Panc1 (cell line): ENCODE measurements at regions not wholly inside any gene's neighbourhood (a gene's known extent, or its start where the extent isn't known, plus 50 kb on each side); places are given as distances from the start of the nearest gene placed in this dataset.

Experiments used
- POLR2AphosphoS5 ChIP-seq: IDR thresholded peaks from 2 replicates; pipeline ENCODE4 v1.6.1; 2012; ENCODE audit warnings: mild to moderate bottlenecking, low read depth, low read length, moderate library complexity
- SIN3A ChIP-seq: IDR thresholded peaks from 2 replicates; pipeline ENCODE4 v1.6.1; 2012; ENCODE audit warnings: low read depth, mild to moderate bottlenecking, low read length, moderate library complexity, borderline replicate concordance; ENCODE audit not compliant: insufficient read depth
- TCF7L2 ChIP-seq: IDR thresholded peaks from 2 replicates; pipeline ENCODE4 v1.6.1; 2011; ENCODE audit warnings: mild to moderate bottlenecking, low read depth, low read length, inconsistent platforms
- TF ChIP-seq, protein P1 (sequence below): fragments of 450-650 bp; IDR thresholded peaks from 2 replicates; pipeline ENCODE4 v1.5.1; 2017; ENCODE audit warnings: mild to moderate bottlenecking
- TF ChIP-seq, protein P2 (sequence below), 2 experiments: IDR thresholded peaks; 2 replicates each; pipeline ENCODE4 v1.6.1; 2011 to 2012; ENCODE audit warnings: low read depth in 2 of 2, control low read depth in 1 of 2, low read length in 1 of 2, mild to moderate bottlenecking in 1 of 2, moderate library complexity in 1 of 2; ENCODE audit not compliant: insufficient read depth in 1 of 2

DNA sequence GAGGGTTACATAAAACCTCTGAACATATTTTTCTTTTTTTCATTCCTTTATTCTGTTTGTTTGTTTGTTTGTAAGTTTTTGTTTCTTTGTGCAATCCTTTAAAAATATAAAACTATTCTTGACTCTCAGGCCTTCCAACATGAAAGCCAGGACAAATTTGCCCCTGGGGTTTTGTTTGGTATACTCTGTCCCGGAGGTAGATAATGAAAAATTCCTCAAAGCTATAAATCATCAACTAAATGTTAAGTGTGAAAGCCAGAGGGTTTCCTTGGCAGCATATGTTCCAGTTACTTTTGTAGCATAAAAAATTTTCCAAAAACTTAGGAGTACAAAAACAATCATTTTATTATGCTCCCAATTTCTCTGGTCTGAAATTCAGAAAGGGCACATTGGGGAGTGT, 1084.3 kb upstream of the GJE1 start:
- TF ChIP-seq, protein P1, sequence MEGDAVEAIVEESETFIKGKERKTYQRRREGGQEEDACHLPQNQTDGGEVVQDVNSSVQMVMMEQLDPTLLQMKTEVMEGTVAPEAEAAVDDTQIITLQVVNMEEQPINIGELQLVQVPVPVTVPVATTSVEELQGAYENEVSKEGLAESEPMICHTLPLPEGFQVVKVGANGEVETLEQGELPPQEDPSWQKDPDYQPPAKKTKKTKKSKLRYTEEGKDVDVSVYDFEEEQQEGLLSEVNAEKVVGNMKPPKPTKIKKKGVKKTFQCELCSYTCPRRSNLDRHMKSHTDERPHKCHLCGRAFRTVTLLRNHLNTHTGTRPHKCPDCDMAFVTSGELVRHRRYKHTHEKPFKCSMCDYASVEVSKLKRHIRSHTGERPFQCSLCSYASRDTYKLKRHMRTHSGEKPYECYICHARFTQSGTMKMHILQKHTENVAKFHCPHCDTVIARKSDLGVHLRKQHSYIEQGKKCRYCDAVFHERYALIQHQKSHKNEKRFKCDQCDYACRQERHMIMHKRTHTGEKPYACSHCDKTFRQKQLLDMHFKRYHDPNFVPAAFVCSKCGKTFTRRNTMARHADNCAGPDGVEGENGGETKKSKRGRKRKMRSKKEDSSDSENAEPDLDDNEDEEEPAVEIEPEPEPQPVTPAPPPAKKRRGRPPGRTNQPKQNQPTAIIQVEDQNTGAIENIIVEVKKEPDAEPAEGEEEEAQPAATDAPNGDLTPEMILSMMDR, result no peak
- no peak for TF ChIP-seq POLR2AphosphoS5
- TF ChIP-seq, protein P2, sequence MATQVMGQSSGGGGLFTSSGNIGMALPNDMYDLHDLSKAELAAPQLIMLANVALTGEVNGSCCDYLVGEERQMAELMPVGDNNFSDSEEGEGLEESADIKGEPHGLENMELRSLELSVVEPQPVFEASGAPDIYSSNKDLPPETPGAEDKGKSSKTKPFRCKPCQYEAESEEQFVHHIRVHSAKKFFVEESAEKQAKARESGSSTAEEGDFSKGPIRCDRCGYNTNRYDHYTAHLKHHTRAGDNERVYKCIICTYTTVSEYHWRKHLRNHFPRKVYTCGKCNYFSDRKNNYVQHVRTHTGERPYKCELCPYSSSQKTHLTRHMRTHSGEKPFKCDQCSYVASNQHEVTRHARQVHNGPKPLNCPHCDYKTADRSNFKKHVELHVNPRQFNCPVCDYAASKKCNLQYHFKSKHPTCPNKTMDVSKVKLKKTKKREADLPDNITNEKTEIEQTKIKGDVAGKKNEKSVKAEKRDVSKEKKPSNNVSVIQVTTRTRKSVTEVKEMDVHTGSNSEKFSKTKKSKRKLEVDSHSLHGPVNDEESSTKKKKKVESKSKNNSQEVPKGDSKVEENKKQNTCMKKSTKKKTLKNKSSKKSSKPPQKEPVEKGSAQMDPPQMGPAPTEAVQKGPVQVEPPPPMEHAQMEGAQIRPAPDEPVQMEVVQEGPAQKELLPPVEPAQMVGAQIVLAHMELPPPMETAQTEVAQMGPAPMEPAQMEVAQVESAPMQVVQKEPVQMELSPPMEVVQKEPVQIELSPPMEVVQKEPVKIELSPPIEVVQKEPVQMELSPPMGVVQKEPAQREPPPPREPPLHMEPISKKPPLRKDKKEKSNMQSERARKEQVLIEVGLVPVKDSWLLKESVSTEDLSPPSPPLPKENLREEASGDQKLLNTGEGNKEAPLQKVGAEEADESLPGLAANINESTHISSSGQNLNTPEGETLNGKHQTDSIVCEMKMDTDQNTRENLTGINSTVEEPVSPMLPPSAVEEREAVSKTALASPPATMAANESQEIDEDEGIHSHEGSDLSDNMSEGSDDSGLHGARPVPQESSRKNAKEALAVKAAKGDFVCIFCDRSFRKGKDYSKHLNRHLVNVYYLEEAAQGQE (IDR thresholded peaks at IDR 0.05; ENCODE audit: insufficient read depth in 1 of 2, low read depth in 2 of 2, low read length in 1 of 2), result no peak
- TF ChIP-seq SIN3A, result no peak
- no peak for TF ChIP-seq TCF7L2
